ENCODE measurements at regions not wholly inside any gene's neighbourhood (a gene's known extent, or its start where the extent isn't known, plus 50 kb on each side); places are given as distances from the start of the nearest gene placed in this dataset.

DNA sequence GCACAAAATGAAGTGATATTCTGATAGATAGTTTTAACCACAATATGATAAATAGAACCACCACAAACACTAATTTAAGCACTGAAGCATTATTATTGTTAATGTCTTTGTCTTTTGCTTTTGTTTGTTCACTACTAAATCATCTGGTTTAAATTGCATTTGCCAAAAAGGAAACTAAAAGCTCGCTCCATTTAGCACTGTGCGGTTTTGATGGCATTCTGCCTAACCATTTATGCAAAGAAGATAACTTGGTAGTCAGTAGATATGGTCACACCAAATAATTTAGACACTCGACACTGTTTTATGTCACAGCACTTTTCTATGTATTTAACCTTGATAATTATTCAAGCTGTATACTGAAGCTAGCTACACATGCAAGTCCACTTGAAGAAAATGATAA lies 849.8 kb upstream of the CDH6 start:
- TF ChIP-seq, protein P1, sequence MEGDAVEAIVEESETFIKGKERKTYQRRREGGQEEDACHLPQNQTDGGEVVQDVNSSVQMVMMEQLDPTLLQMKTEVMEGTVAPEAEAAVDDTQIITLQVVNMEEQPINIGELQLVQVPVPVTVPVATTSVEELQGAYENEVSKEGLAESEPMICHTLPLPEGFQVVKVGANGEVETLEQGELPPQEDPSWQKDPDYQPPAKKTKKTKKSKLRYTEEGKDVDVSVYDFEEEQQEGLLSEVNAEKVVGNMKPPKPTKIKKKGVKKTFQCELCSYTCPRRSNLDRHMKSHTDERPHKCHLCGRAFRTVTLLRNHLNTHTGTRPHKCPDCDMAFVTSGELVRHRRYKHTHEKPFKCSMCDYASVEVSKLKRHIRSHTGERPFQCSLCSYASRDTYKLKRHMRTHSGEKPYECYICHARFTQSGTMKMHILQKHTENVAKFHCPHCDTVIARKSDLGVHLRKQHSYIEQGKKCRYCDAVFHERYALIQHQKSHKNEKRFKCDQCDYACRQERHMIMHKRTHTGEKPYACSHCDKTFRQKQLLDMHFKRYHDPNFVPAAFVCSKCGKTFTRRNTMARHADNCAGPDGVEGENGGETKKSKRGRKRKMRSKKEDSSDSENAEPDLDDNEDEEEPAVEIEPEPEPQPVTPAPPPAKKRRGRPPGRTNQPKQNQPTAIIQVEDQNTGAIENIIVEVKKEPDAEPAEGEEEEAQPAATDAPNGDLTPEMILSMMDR (IDR thresholded peaks at IDR 0.05) = no peak
- TF ChIP-seq POLR2AphosphoS5 (IDR thresholded peaks at IDR 0.05; ENCODE audit: insufficient read depth in 1 of 2, low read depth in 1 of 2) = no peak
- TF ChIP-seq POLR2A (IDR thresholded peaks at IDR 0.05) = no peak
